T47D (cell line): ENCODE measurements at regions not wholly inside any gene's neighbourhood (a gene's known extent, or its start where the extent isn't known, plus 50 kb on each side); places are given as distances from the start of the nearest gene placed in this dataset.

Experiments used
- DNase-seq, 2 experiments: peaks; one replicate each; pipeline versions ENCODE4 v3.0.0 to v3.0.0-alpha.2; 2011 to 2012; ENCODE audit warnings: low read depth in 1 of 2, low spot score in 1 of 2
- JUND ChIP-seq: IDR thresholded peaks from 2 replicates; pipeline ENCODE4 v1.6.1; 2012; ENCODE audit warnings: low read depth
- in situ Hi-C: cut with HindIII; loops from 2 replicates; pipeline ENCODE4 v1.10.0; 2016; ENCODE audit warnings: low sequenced_read_pairs, low pct_unique_long_range_greater_than_20kb

DNA sequence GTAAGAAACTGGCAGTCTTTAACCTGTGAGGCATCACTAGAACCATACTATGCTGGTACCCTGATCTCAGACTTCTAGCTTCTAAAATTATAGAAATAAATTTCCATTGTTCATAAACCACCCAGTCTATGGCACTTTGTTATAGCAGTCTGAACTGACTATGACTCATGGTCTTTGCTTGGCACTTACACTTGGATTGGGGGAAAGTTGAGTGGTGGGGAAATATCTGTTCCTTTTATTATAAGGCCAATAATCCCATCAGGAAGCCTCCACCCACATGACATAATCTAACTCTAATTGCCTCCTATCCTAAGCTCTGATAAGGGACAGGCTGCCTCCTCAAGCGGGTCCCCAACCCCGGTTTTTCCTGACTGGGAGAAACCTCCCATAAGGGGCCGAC lies 61.4 kb upstream of the PACRGL start:
- no peak for DNase-seq
- no peak for TF ChIP-seq JUND
- in situ Hi-C loops, result no loop called here

GRCh38 chr4:20639346-20639745 lies 60.9 kb upstream of the PACRGL start:
- TF ChIP-seq JUND, result no peak
- in situ Hi-C loops, result no loop called here
- DNase-seq, result peak; percentile 13 to 70

- no peak for DNase-seq
- no peak for TF ChIP-seq JUND
- in situ Hi-C loops, result no loop called here
These were observed 59.3 kb upstream of the PACRGL start for GRCh38 chr4:20640989-20641388.

DNA sequence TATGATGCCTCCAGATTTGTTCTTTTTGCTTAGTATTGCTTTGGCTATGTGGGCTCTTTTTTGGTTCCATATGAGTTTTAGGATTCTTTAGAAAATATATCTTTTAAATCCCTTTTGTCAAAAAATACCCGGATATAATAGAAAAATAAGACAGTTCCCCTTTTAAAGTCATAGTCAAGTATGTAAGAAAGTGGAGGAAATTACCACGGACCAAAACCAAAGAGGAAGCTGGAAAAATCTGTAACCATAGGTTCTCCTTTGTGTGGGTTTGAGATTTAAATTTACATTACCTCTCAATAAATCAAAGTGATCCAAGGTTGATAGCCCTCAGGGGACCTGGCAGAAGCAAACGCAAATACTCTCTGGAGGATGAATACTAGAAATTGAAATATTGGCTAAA lies 58.3 kb upstream of the PACRGL start:
- DNase-seq, result no peak
- in situ Hi-C loops, result no loop called here
- no peak for TF ChIP-seq JUND

DNA sequence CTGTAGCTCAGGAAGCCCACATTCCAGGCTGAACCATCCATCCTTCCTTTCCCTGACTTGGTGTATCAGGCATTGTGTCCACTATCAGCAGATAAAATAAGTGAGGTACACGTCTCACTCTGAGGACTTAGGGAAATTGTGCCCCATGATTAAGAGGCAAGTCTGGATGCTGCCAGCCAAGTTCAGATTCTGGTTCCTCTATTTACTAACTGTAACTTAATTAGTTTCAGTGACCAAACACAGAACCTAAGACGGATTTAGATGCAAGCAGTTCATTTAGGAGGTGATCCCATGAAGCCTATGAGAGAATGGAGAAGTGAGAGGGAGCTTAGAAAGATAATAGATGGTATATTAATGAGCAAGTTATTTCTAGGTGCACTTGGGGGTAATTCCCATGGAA lies 56.6 kb upstream of the PACRGL start:
- DNase-seq, result no peak
- no peak for TF ChIP-seq JUND
- in situ Hi-C loops, result no loop called here

DNA sequence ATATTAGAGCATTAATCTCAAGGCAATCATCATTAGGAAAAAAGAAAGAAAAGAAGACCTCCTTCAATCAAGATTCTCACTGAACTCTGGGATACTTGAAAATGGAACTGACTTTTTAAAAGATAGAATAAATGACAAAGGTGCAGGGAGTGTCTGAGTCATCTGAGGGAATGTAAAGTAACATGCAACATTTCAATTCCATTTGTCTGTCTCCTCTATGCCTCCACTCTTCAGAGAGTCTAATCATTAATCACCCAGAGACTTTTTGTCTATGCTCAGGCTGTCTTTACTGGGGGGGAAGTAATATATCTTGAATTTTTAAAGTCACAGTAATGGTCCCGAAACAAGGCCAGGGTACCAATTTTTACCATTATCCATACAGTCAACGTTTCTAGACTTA lies 55.0 kb upstream of the PACRGL start:
- no peak for DNase-seq
- in situ Hi-C loops, result no loop called here
- no peak for TF ChIP-seq JUND

- DNase-seq, result no peak
- no peak for TF ChIP-seq JUND
- in situ Hi-C loops, result no loop called here
These were observed 54.0 kb upstream of the PACRGL start for GRCh38 chr4:20646287-20646686.
